DND-41 (cell line): ENCODE measurements at regions not wholly inside any gene's neighbourhood (a gene's known extent, or its start where the extent isn't known, plus 50 kb on each side); places are given as distances from the start of the nearest gene placed in this dataset.

Experiments used
- ATAC-seq: fragments of 200-7000 bp; cut with Tn5 transposase; 3 replicates; pipeline ENCODE4 v1.9.1; 2021; ENCODE audit warnings: low read depth; ENCODE audit not compliant: insufficient read depth
- DNase-seq: peaks from one replicate; pipeline ENCODE4 v3.0.0-alpha.2; 2020
- H2AFZ ChIP-seq: 2 replicates; pipeline ENCODE4 v1.6.0; 2012; ENCODE audit warnings: low read depth, low read length
- H3K27ac ChIP-seq: 2 replicates; pipeline ENCODE4 v1.5.1; 2012; ENCODE audit warnings: low read length, inconsistent platforms
- H3K27me3 ChIP-seq: fragments of 200-600 bp; sonication (generic); 2 replicates; pipeline ENCODE4 v1.6.0; 2012; ENCODE audit warnings: low read length, mild to moderate bottlenecking, inconsistent platforms; ENCODE audit not compliant: insufficient read depth, poor library complexity
- H3K36me3 ChIP-seq: 2 replicates; pipeline ENCODE4 v1.5.1; 2012; ENCODE audit warnings: low read length, inconsistent platforms; ENCODE audit not compliant: insufficient read depth
- H3K4me1 ChIP-seq: 2 replicates; pipeline ENCODE4 v1.5.1; 2012; ENCODE audit warnings: mild to moderate bottlenecking, low read length; ENCODE audit not compliant: insufficient read depth
- H3K4me2 ChIP-seq: 2 replicates; pipeline ENCODE4 v1.6.0; 2012; ENCODE audit warnings: mild to moderate bottlenecking, moderate library complexity, low read length, inconsistent platforms; ENCODE audit not compliant: insufficient read depth
- H3K4me3 ChIP-seq, 2 experiments: fragments of 200-600 bp in 1 of 2; shearing (Covaris generic) in 1 of 2; 2 replicates each; pipeline ENCODE4 v1.5.1; 2012 to 2016; ENCODE audit warnings: inconsistent platforms in 2 of 2, low read length in 2 of 2, mild to moderate bottlenecking in 2 of 2, low read depth in 1 of 2, moderate library complexity in 1 of 2
- H3K79me2 ChIP-seq: 2 replicates; pipeline ENCODE4 v1.6.0; 2012; ENCODE audit warnings: low read length, inconsistent platforms; ENCODE audit not compliant: insufficient read depth
- H3K9ac ChIP-seq: 2 replicates; pipeline ENCODE4 v1.6.0; 2012; ENCODE audit warnings: low read depth, mild to moderate bottlenecking, inconsistent platforms, low read length, moderate library complexity
- H3K9me3 ChIP-seq: 2 replicates; pipeline ENCODE4 v1.5.1; 2012; ENCODE audit warnings: low read length, moderate library complexity, mild to moderate bottlenecking, inconsistent platforms; ENCODE audit not compliant: insufficient read depth, severe bottlenecking
- H4K20me1 ChIP-seq: 2 replicates; pipeline ENCODE4 v1.6.0; 2012; ENCODE audit warnings: low read length; ENCODE audit not compliant: insufficient read depth
- EZH2 ChIP-seq: IDR thresholded peaks from 3 replicates; pipeline ENCODE4 v1.6.1; 2012; ENCODE audit warnings: borderline replicate concordance, low read depth, mild to moderate bottlenecking, moderate library complexity, low read length, inconsistent platforms; ENCODE audit not compliant: severe bottlenecking
- TF ChIP-seq, protein P1 (sequence below): IDR thresholded peaks from 2 replicates; pipeline ENCODE4 v1.5.1; 2012; ENCODE audit warnings: borderline replicate concordance, low read length, moderate library complexity, mild to moderate bottlenecking; ENCODE audit not compliant: poor library complexity, severe bottlenecking; ENCODE audit errors: extremely low read depth

- no peak for DNase-seq
- H3K4me2 ChIP-seq = no peak overlapping the region
- no peak overlapping the region for H3K27ac ChIP-seq
Observed at GRCh38 chr1:218656301-218657037, 311.3 kb downstream of the TGFB2 start.

GRCh38 chr1:218658269-218658668 lies 313.1 kb downstream of the TGFB2 start:
- no peaks in the 10 kb centered on the region for H3K9me3 ChIP-seq
- ATAC-seq = no peak
- H3K27me3 ChIP-seq = no peaks in the 10 kb centered on the region
- no peak overlapping the region for H2AFZ ChIP-seq
- H3K4me1 ChIP-seq = no peaks in the 10 kb centered on the region
- no peaks in the 10 kb centered on the region for H4K20me1 ChIP-seq
- H3K4me2 ChIP-seq = no peak overlapping the region
- no peak overlapping the region for H3K4me3 ChIP-seq
- DNase-seq = no peak
- no peak overlapping the region for H3K9ac ChIP-seq
- H3K27ac ChIP-seq = no peak overlapping the region
- TF ChIP-seq, protein P1, sequence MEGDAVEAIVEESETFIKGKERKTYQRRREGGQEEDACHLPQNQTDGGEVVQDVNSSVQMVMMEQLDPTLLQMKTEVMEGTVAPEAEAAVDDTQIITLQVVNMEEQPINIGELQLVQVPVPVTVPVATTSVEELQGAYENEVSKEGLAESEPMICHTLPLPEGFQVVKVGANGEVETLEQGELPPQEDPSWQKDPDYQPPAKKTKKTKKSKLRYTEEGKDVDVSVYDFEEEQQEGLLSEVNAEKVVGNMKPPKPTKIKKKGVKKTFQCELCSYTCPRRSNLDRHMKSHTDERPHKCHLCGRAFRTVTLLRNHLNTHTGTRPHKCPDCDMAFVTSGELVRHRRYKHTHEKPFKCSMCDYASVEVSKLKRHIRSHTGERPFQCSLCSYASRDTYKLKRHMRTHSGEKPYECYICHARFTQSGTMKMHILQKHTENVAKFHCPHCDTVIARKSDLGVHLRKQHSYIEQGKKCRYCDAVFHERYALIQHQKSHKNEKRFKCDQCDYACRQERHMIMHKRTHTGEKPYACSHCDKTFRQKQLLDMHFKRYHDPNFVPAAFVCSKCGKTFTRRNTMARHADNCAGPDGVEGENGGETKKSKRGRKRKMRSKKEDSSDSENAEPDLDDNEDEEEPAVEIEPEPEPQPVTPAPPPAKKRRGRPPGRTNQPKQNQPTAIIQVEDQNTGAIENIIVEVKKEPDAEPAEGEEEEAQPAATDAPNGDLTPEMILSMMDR = no peak
- TF ChIP-seq EZH2 = no peak
- H3K79me2 ChIP-seq = no peaks in the 10 kb centered on the region
- no peaks in the 10 kb centered on the region for H3K36me3 ChIP-seq

More at GRCh38 chr1:218656301-218657037, 311.3 kb downstream of the TGFB2 start:
- TF ChIP-seq, protein P1 = no peak
- no peak for TF ChIP-seq EZH2
- H3K36me3 ChIP-seq = no peaks in the 10 kb centered on the region
- no peaks in the 10 kb centered on the region for H3K79me2 ChIP-seq
- no peaks in the 10 kb centered on the region for H3K27me3 ChIP-seq
- ATAC-seq = no peak
- no peaks in the 10 kb centered on the region for H4K20me1 ChIP-seq
- H3K9me3 ChIP-seq = no peaks in the 10 kb centered on the region
- no peak overlapping the region for H3K9ac ChIP-seq
- H3K4me1 ChIP-seq = no peaks in the 10 kb centered on the region
- H3K4me3 ChIP-seq = no peak overlapping the region
- H2AFZ ChIP-seq = no peak overlapping the region

GRCh38 chr1:218658899-218659298 lies 313.8 kb downstream of the TGFB2 start:
- Histone ChIP-seq H4K20me1 (no peaks in the 10 kb centered on the region), H3K79me2 (no peaks in the 10 kb centered on the region), H3K27ac (no peak overlapping the region), H3K4me1 (no peaks in the 10 kb centered on the region), H2AFZ (no peak overlapping the region), H3K4me3 (no peak overlapping the region), H3K27me3 (no peaks in the 10 kb centered on the region), H3K4me2 (no peak overlapping the region), H3K9me3 (no peaks in the 10 kb centered on the region), H3K9ac (no peak overlapping the region), H3K36me3 (no peaks in the 10 kb centered on the region)
- TF ChIP-seq EZH2 = no peak
- TF ChIP-seq, protein P1 = no peak
- ATAC-seq = no peak
- DNase-seq = no peak
